DMS 273 treated with DMSO at 0.1 percent for 48 hours (cell line): ENCODE measurements at regions not wholly inside any gene's neighbourhood (a gene's known extent, or its start where the extent isn't known, plus 50 kb on each side); places are given as distances from the start of the nearest gene placed in this dataset.

Experiments
- DNase-seq: peaks from one replicate; lab custom pipeline; 2025; lab: John Stamatoyannopoulos, UW

DNA sequence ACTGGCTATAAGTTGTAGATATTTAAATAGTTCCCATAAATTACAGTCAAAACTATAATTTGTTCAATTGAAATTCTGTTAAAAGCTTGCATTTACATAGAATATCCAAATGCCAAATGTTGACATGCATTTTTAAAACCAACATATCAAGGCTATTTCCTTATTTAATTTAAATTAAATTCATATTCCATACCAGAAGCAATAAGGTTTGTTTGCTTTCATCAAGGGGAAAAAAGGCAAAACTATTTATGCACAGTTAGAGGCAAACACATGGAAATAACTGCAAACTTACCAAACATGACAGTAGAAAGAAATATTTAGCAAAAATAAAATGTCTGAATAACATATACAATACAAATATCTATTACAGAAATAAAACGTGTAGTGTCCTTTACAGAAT, 1581.2 kb upstream of the TENM4 start:
- DNase-seq, result no peak

DNA sequence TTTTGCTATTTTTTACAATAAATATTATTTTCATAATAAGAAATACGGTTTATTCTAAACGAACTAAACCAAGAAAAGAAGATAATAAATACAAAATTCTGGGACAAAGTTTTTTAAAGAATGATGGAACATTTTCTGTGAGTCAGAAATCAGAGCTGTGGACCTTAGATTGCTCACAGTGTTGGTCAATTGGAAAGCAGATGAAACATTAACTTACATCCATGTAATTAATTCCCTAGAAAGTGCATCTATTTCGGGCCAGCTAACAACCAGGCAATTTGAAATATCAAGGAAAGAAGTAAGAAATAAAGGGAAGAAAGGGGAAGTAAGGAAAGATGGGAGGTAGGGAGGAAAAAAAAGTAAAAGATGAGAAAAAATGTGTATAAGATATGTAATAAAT, 1569.8 kb upstream of the TENM4 start:
- no peak for DNase-seq

DNA sequence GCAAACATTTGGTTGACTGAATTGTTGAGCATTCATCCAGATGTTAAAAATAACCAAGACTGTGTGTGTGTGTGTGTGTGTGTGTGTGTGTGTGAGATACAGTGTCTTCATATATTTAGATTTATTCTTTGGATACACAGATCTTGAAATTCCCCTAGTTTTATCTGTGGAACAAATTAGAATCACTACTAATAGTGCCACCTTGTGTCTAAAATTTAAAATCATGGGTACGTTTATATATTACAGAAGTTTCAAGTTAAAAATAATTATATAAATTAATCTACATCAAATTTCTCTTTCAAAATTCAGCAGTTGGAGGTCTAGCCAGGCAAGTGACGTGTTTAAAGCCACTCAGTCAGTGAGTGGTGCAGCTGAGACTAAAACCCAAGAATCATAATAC, 1566.2 kb upstream of the TENM4 start:
- no peak for DNase-seq

DNA sequence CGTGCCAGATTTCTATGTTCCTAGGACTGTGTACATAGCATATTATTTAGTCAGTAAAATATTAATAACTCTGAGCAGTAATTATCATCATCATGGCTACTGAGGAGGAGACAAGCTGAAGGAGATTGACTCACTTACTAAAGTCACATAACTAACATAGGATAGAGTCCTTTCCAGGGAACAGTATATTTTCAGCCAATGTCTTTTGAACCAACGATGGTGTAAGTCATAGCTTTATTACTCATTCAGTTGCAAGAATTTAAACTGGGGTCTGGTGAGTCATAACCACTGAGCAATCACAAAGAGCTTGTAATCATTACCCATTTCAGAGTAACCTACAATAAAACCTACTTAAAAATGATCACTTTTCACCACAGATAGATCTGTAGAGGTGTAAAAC, 1564.8 kb upstream of the TENM4 start:
- DNase-seq, result no peak

DNA sequence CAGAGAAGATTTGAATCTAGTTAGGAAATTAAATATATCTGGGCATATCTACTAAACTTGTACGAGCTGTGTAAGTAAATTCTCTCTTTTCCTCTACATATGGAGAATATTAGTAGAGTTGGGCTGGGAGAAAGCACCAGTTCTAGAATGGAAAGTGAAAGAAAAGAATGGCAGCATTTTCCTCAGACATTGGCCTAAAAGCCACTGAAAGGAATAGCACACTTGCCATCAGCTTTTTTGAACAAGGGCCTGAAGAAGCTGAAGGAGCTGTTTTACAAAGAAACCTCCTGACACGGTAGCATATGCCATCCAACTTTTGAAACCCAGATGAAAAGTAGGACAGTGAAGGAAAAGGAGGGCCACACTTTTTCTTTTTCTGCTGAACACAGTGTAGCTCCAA, 1563.7 kb upstream of the TENM4 start:
- DNase-seq, result no peak

DNA sequence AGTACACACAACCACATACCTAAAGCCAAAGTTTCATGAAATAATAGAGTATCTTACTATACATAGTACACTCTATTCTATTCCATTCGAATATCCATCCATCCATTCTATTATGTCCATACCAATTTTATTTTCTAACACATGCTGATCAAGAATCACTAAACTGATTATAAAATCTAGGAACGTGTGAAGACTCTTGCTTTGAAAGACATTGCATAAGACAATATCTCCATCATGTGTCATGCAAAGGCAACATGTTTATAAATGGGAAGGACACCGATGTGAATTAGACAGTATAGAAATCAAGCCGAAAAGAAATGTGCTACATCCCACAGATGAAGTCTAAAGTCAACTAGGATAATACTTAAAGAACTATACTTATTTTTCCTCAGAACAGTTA, 1561.5 kb upstream of the TENM4 start:
- no peak for DNase-seq

DNA sequence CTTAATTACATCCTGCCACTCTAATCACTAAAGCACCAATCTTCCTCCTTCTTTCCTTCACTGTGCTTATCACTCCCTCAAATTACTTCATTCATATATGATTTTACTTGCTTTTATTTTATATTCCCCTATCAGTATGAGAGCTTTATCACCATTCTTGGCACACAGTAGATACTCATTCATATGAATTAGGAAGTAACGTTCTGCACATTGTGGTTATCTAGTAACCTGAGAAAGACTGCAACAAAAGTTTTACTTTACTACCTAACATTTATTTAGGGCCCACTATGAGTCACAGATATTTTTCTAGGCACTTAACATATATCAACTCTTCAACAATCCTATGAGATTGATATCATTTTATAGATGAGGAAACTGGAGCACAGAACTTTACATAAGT, 1559.9 kb upstream of the TENM4 start:
- no peak for DNase-seq

DNA sequence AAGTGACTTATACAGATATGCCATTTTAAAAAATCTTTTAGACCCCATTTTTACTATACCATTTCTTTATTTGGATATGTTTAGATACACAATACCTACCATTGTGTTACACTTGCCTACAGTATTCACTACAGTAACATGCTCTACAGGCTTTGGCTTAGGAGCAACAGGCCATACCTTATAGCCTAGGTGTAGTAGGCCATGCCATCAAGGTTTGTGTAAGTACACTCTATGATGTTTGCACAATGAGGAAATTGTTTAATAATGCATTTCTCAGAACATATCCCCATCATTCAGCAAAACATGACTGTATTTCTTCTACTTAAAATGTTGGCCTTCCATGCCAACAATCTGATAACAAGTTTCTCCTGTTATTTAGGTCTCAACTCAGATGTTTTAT, 1559.5 kb upstream of the TENM4 start:
- DNase-seq, result no peak

DNA sequence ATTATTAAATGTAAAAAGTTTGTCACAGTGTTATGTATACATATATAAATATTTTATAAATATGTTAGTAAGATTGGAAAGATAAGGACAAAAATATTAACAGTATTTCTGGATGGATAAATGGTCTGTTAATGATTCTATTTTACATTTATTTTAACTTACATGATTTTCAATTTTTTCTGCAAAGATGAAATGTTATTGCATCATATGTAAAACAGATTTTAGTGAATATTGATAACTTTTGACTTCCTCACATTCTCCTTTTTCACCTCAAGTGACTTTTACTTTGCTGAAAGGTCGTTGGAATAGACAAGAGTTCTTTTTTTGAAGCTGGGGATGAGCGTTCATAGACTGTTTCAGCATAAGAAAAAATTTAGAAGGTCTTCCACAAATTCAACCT, 1554.7 kb upstream of the TENM4 start:
- DNase-seq, result no peak

DNA sequence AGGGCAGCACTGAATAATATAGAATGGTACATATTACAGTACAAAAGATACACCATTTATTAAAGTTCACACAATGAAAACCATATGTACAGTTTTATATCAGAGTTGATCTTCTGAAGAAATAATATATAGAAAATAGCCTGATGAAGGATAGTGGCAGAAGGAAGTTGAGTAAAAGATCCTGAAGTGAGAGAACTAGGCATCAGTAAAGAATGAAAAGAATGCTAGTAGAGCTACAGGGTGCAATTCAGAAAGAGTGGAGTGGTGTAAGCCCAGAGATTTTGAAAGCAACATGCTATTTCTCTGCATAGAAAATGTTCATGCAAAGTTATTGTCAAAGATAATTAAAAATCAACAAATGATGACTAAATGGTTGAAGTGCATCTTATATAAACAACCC, 1552.7 kb upstream of the TENM4 start:
- DNase-seq, result no peak

DNA sequence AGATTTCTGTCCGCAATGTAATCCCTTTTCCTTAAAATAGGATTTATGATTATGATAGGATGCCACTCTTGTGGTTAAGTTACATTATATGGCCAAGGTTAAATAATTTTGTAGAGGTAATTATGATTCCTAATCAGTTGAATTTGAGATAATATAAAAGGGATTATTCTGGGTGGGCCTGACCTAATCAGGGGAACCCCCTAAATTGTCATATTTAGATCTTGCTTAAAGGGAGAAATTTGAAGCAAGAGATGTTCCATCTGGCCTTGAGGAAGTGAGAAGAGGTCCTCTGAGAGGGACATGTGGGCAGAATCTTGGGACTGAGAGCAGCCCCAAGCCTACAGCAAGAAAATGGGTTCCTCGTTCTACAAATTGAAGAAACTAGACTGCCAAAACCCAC, 1550.1 kb upstream of the TENM4 start:
- DNase-seq, result no peak

DNA sequence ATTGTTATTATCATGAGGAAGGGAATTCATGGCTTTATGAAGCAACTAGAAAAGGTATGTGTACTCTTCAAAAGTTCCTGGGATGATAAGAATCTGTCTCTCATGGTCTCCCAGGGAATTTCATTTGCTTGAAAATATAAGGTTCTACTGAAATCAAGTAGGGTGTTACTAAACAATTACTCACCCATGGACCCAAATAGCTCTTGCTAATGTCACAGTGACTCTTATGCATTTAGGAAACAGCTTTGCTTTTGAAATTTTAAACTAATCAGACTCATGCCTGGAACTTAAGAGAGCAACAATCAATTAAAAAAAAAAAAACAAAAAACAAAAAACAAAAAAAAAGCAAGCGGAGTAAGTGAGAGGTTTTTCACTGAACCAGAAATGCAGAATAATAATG, 1546.3 kb upstream of the TENM4 start:
- DNase-seq, result no peak

DNA sequence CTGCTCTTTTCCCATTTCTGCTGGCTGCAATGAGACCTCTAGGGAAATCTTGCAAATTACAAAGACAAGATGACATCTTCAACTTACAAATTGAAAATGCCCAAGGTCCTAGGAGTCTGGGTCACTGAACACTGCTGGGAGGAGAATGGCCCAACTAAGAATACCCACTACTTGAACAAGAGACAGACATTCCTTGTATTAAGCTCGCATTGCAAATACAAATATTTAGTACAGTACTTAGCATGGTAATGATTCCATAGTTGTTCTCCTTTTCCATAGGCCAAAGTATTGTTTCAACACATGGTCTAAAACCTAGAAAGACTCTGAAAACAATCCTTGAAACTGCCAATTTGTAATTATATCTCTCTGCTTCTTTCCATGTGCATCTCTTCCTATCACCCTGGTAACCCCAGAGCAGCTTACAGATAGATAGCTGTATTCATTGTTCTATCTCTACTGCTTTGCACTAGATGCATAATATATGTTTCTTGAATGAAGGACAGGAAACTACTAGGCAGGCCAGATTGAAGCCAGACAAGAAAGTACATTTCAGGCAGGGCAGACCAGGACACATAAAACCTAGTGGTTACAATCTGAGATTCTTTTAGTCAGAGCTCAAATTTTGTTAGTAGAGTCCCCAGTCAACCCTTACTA, 1545.7 kb upstream of the TENM4 start:
- DNase-seq, result no peak

DNA sequence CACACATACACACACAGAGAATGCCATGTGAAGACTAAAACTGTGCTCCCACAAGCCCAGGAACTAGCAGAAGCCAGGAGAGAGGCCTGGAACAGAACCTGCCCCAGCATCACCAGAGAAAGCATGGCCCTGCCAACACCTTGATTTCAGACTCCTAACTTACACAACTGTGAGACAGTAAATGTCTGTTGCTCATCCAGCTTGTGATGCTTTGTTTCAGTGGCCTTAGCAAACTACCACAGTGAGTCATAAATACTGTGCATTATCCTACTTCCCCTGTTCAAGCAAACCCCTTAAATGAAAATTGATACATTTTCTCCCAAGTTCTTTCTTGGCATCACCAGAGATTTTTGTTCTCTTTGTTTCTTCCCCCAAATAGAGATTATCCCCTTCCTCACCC, 1539.4 kb upstream of the TENM4 start:
- no peak for DNase-seq

DNA sequence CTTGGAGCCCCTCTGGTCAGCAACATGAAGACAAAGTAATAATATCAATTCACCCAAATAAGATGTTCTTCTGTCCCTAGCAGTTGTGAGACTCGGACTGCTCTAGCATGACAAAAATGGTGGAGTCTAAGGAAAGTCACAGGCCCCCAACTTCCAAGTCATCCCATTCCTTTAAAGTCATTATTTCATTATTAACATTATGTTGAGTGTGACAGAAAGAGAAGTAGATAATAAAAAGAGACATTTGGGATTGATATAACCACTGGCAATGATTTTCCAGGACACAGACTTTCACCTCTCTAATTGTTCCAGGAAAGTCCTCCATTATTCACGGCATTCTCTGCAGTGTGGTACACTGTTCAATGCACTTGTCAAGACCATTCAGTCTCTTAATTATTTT, 1533.0 kb upstream of the TENM4 start:
- DNase-seq, result no peak

DNA sequence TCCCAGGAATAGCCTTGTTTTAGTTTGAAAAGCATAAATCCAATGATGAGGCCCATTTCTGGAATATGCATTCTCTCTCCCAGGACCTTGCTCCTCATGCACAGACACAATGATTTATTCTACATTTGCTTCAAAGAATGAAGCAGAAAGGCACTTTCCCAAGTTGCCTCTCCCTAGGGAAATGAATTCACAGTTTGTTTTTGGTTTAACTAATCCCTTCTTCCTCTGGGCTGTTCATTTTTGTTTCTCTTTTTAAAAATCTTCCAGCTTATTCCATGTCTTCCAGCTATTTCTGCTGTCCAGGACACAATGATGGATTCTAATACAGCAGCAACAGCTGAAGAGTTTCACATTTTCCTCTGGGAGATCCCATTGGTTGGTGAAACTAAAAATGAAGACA, 1529.2 kb upstream of the TENM4 start:
- no peak for DNase-seq

DNA sequence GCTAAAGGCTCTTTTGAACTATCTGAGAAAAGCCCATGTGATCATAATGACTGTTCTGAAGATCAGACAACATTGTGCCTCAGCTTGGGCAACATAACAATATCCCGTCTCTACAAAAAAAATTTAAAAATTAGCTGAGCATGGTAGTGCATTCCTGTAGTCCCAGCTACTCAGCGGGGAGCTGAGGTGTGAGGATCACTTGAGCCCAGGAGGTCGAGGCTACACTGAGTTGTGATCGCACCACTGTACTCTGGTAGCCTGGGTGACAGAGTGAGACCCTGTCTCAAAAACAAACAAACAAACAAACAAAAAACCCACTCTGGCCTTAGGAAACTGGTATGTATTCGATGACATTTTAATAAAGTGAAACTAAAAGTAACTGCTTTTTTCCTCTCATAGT, 1526.8 kb upstream of the TENM4 start:
- no peak for DNase-seq

DNA sequence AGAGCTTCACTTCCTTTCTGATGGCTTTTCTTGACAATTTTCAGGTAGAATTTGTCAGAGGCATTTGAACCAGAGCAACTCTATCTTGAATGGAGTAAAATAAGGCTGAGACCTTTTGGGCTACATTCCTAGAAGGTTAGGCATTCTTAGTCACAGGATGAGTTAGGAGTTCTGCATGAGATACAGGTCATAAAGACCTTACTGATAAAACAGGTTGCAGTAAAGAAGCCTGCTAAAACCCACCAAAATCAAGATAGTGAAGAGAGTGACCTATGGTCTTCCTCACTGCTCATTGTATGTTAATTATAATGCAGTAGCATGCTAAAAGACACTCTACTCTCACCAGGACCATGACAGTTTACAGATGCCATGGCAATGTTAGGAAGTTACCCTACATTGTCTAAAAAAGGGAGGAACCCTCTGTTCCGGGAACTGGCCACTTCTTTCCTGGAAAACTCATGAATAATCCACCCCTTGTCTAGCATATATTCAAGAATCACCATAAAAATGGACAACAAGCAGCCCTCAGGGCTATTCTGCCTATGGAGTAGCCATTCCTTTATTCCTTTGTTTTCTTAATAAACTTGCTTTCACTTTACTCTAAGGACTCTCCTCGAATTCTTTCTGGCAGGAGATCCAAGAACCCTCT, 1519.7 kb upstream of the TENM4 start:
- DNase-seq, result no peak

DNA sequence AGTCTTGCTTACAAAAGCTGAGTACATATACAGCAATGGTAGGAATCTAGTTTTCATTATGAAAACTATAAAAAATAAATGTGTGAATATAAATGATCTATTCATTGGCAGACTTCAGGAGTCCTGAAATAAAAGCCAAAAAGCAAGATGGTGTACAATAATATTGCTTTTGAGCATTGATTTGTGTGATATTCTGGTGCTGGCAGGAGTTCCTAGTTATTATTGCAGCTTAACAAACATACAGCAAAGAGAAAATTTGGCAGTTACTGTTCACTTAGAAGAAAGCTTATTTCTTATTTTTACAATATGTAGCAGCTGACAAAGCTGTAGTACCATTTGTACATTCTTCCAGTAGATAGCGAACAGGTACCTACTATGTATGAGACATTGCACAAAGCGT, 1518.9 kb upstream of the TENM4 start:
- no peak for DNase-seq

DNA sequence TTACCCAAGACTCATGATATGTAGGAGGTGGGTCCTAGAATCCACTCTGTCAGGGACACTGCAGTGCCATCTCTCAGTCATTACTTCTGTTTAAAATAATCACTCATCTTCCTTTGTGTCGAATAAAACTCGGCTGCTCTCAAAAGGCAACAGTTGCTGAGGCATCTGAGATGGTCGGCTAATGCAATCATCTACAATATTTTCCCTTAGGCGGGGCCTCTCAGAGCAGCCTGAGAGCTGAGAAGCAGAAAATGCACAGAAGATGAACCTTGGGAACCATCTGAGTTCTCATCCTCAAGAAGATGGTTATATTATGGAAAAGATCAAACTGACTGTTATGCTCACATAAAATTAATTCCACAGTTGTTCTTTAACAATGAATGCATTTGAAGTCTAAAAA, 1518.2 kb upstream of the TENM4 start:
- DNase-seq, result no peak

DNA sequence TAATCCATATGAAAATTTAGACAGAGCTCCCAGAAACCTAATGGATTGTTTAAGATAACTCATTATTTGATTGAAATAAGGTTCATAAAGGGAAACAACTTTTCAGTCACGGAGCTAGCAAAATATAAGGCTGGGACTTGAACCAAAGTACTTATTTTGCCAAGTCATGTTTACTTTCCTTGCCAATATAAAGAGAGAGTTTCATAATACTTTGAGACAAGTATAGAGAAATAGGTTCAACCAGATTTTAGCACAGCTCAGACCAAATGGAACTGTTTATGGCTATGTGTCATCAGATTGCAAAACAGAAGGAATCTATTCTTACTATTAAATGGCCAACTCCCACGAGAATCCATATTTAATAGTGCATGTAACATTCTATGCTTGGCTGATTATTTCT, 1517.5 kb upstream of the TENM4 start:
- no peak for DNase-seq

DNA sequence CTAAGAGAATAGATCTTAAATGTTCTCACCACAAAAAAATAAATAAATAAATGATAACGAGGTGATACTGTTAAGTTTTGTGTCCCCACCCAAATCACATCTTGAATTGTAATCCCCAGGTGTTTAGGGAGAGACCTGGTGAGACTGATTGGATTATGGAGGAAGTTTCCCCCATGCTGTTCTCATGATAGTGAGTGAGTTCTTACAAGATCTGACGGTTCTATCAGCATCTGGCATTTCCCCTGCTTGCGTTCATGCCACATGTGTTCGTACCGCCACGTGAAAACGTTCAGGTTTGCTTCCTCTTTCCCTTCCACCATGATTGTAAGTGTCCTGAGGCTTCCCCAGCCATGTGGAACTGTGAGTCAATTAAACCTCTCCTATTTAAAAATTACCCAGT, 1514.8 kb upstream of the TENM4 start:
- no peak for DNase-seq

DNA sequence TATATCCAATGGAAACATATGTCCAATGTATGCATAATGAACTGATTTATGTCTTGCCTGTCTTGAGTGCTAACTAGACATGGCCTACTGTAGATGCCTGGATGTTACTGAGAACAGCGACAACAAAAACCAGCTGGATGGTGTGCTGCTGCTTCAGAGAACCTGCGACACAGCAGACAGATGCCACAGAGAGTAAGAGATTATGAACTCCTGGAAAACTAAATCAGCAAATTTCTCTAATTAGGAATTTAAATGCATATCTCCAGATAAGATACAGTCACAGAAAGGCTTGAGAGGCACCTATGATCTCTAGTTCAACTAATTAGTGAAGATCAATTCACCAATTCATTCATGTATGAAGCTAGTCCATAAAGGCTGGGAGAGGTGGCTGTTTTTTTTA, 1508.0 kb upstream of the TENM4 start:
- no peak for DNase-seq

DNA sequence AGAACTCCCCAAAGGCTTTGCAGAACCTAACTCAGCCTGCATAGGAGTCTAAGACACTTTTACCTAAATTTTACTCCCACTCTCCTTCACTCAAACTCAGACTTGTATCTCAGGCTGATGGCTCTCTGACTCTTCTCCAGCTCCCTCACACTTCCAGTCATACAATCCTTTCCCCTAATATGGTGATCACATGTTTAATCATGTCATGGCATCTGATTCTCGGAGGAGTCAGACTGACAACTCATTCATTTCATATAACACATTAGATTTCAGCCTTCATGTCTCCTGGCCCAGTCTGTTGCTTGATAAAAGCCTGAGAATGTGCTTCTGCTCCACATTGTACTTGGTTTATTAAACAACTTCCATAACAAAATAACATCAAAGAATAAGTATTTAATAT, 1503.9 kb upstream of the TENM4 start:
- no peak for DNase-seq
